Immature natural killer cell (primary cell): ENCODE measurements at regions not wholly inside any gene's neighbourhood (a gene's known extent, or its start where the extent isn't known, plus 50 kb on each side); places are given as distances from the start of the nearest gene placed in this dataset.

ENCODE experiments used
- DNase-seq, 3 donors: peaks; one replicate each; pipeline ENCODE4 v3.0.0; 2022; ENCODE audit warnings: mixed read lengths in 1 of 3
- H3K27ac Mint-ChIP-seq, 6 donors: one replicate each; pipeline ENCODE4 v1.8.0; 2020; ENCODE audit warnings: mixed read lengths in 6 of 6, mild to moderate bottlenecking in 5 of 6, inconsistent platforms in 4 of 6, moderate library complexity in 3 of 6
- H3K27me3 Mint-ChIP-seq, 3 donors: one replicate each; pipeline ENCODE4 v1.8.0; 2020 to 2021; ENCODE audit warnings: low read depth in 3 of 3, mild to moderate bottlenecking in 3 of 3, mixed read lengths in 3 of 3, moderate library complexity in 3 of 3, inconsistent platforms in 1 of 3
- H3K36me3 Mint-ChIP-seq, 3 donors: one replicate each; pipeline ENCODE4 v1.8.0; 2020; ENCODE audit warnings: mixed read lengths in 3 of 3, inconsistent platforms in 2 of 3, mild to moderate bottlenecking in 2 of 3
- H3K4me1 Mint-ChIP-seq, 2 donors: one replicate each; pipeline ENCODE4 v1.8.0; 2020; ENCODE audit warnings: inconsistent platforms in 2 of 2, mild to moderate bottlenecking in 2 of 2, mixed read lengths in 2 of 2, moderate library complexity in 1 of 2
- H3K4me3 Mint-ChIP-seq, 5 donors: one replicate each; pipeline ENCODE4 v1.8.0; 2020; ENCODE audit warnings: mild to moderate bottlenecking in 5 of 5, mixed read lengths in 5 of 5, inconsistent platforms in 3 of 5, moderate library complexity in 3 of 5
- H3K9me3 Mint-ChIP-seq, 6 donors: one replicate each; pipeline ENCODE4 v1.8.0; 2020; ENCODE audit warnings: mild to moderate bottlenecking in 6 of 6, mixed read lengths in 6 of 6, inconsistent platforms in 4 of 6, moderate library complexity in 3 of 6

DNA sequence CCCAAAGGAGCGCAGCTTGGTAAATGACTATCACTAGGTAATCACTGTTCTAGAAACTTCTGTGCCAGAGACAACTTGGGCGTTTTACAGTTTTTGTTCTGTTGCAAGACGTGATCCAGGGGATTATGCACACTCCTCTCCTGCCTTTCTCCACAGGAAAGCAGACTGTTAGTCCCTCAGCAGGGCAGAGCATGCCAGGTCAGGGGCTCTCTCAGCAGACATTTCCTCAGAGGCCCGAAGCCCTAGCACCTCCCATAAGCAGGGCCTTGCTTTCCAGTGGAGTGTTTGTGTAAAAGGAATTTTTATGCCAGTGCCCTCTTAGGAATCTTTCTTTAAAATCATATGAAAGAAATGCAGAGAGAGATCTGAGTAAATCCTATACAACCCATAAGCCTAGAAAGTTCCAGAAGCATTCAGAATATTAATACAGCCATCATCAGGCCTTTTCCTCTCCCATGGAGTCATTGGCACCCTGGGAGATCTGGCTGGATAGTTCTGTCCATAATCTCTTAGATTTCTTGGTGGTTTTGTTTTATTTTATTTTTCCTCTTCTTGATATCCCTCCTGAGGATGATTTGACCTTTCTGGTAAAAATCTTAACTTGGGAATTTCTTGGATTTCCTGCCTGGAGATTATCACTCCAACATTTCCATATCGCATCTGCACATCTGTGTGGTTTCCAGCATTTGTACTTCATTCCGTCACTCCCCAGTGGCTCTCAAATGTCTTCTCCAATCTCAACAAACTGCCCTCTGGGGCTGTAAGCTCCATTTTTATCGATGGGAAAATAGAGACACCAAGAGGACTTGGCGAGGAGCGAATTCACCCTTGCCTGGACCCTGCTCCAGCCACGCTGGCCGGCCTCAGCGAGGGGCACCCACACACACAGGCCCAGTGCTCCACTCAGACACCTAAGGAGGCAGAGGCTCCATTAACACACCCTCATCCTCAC lies 116.1 kb downstream of the PSMG1 start:
- Mint-ChIP-seq H3K27me3 (peaks cover 0 to 7% (median 4%) of the 10 kb centered on the region in 3 donors), H3K4me3 (no peak overlapping the region)

DNA sequence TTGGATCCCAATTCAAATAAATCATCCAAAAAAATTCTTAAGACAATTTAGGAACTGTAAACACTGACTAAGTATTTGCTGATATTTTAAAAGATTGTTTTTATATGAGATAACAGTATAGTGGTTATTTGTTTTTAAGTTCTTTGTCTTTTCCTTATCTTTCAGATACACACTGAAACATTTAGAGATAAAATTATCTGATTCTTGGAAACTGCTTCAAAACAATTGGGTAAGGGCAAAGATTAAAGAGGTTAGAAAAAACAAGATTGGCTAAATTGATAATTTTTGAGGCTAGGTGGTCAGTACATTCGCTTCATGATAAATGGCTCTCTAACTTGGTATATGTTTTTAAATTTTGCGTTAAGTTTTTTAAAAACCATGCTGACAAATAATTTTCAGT lies 117.3 kb downstream of the PSMG1 start:
- H3K9me3 Mint-ChIP-seq: no peaks in the 10 kb centered on the region
- DNase-seq: no peak
- peaks cover 0 to 7% (median 2%) of the 10 kb centered on the region in 3 donors for H3K27me3 Mint-ChIP-seq
- H3K27ac Mint-ChIP-seq: no peak overlapping the region
- H3K36me3 Mint-ChIP-seq: no peaks in the 10 kb centered on the region
- H3K4me1 Mint-ChIP-seq: no peaks in the 10 kb centered on the region
- H3K4me3 Mint-ChIP-seq: no peak overlapping the region

More for the DNA sequence above, 116.1 kb downstream of the PSMG1 start:
- H3K36me3 Mint-ChIP-seq: no peaks in the 10 kb centered on the region
- no peak overlapping the region for H3K27ac Mint-ChIP-seq
- no peak for DNase-seq
- no peaks in the 10 kb centered on the region for H3K4me1 Mint-ChIP-seq
- no peaks in the 10 kb centered on the region for H3K9me3 Mint-ChIP-seq

DNA sequence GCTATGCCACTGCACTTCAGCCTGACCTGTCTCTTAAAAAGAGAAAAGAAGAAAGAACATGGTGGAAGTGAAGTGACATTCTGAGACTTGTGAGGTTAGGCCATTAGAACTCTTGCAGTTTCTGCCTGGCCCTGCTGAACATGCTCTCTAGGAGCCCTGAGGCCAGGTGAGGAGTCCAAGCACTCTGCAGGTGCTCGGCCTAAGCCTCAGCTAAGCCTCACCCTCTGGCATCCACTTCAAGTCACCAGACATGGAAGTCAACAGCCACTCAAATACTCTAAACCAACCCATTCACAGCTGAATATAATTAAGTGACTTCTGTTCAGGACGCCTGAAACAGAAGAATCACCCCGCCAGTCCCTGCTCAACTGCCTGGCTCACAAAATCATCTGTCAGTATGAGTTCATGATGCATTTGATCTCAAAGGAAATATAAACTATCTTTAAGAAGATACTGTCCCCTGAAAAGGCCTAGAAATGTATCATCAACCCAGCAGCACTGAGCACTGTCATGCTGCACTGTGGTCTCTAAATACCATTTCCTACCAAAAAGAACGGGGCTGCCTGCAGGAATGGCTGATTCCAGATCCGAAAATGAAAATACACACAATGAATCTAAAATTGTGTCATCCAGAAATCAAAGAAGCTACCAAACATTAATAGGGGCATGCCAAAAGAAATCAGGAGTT lies 118.8 kb downstream of the PSMG1 start:
- DNase-seq: no peak
- H3K27ac Mint-ChIP-seq: no peak overlapping the region
- H3K4me3 Mint-ChIP-seq: no peak overlapping the region
- H3K27me3 Mint-ChIP-seq: peaks cover 0 to 5% (median 2%) of the 10 kb centered on the region in 3 donors
- H3K9me3 Mint-ChIP-seq: no peaks in the 10 kb centered on the region
- no peaks in the 10 kb centered on the region for H3K4me1 Mint-ChIP-seq
- H3K36me3 Mint-ChIP-seq: no peaks in the 10 kb centered on the region

DNA sequence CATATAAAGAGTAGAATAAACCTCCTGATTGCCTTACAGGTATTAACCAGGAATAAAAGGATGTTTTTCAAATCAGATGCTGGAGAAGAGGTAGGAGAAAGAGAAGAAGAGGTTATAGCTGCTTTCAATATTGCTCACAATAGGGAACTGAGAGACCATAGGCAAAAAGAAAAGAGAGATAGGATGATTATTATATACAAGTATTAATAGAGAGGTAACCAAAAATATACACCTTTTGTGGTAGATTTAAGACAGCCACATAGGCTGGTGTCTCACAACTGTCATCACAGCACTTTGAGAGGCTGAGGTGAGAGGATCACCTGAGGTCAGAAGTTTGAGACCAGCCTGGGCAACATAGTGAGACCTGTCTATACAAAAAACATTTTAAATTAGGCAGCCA lies 119.7 kb downstream of the PSMG1 start:
- Mint-ChIP-seq H3K4me1 (no peaks in the 10 kb centered on the region), H3K36me3 (no peaks in the 10 kb centered on the region), H3K9me3 (no peaks in the 10 kb centered on the region), H3K4me3 (no peak overlapping the region), H3K27ac (no peak overlapping the region), H3K27me3 (peaks cover 0 to 4% (median 0%) of the 10 kb centered on the region in 3 donors)
- no peak for DNase-seq

DNA sequence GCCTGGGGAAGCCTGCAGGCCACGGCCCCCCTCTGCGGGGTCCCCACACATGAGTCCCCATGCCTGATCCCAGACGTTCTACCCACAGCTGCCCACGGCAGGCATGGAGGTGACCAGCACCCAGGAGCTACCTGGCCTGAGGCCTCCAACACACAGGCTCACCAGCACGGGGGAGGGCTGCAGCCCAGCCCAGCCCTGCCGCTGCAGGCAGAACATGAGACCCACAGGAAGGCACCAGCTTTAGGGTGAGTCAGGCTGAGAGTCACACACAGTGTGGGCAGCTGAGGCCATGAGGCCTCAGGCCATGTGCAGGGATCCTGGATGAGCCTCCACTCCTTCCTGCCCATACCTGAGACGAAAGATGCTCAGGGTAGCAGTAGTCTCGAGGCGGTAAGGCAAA lies 121.1 kb downstream of the PSMG1 start:
- no peaks in the 10 kb centered on the region for H3K9me3 Mint-ChIP-seq
- H3K27ac Mint-ChIP-seq: no peak overlapping the region
- H3K4me1 Mint-ChIP-seq: no peaks in the 10 kb centered on the region
- DNase-seq: no peak
- no peak overlapping the region for H3K4me3 Mint-ChIP-seq
- no peaks in the 10 kb centered on the region for H3K36me3 Mint-ChIP-seq
- H3K27me3 Mint-ChIP-seq: peaks cover 0 to 4% (median 2%) of the 10 kb centered on the region in 3 donors

DNA sequence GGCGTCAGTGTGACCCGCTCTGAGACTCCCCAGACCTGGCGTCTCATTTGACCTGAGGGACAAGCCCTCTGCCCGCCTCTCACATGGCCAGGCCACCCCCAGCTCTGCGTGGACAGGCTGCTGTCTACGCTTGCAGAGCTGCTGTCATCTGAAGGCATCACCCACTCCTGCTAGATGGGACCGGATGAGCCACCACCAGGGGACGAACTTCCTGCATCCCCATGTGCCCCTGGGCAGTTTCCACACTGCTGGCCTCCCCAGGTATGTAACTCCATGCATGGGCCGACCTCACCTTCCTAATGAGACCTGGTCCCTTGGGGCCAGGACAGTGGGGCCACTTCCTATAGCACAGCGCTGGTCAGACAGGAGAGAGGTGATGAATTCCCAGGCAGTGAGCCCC lies 121.5 kb downstream of the PSMG1 start:
- no peaks in the 10 kb centered on the region for H3K9me3 Mint-ChIP-seq
- H3K36me3 Mint-ChIP-seq: no peaks in the 10 kb centered on the region
- no peak overlapping the region for H3K27ac Mint-ChIP-seq
- no peaks in the 10 kb centered on the region for H3K4me1 Mint-ChIP-seq
- H3K27me3 Mint-ChIP-seq: peaks cover 0 to 4% (median 2%) of the 10 kb centered on the region in 3 donors
- H3K4me3 Mint-ChIP-seq: no peak overlapping the region
- DNase-seq: no peak

DNA sequence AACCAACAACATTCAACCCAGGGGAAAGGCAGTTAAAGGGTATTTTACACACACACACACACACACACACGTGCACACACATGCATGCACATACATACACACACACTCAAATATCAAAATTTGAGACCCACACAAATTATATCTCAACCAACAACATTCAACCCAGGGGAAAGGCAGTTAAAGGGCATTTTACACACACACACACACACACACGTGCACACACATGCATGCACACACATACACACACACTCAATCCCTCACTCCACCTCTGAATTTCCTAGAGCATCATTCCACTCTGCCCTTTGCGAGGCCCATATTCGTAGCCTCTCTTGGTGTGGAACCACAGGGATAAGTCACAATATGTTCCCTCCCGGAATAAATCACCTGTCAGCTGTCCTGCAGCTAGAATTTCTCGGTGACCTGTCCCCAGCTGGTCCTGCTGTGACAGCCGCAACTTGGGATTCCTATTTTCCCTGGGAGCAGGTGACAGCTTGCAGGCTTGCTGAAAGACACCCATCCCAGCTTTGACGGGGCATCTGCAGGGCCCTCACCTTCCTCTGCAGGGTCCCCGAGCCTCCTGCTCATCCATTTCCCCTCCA lies 122.7 kb downstream of the PSMG1 start:
- no peaks in the 10 kb centered on the region for H3K4me1 Mint-ChIP-seq
- H3K4me3 Mint-ChIP-seq: no peak overlapping the region
- H3K27me3 Mint-ChIP-seq: peaks cover 0 to 2% (median 2%) of the 10 kb centered on the region in 3 donors
- no peaks in the 10 kb centered on the region for H3K36me3 Mint-ChIP-seq
- no peak for DNase-seq
- H3K27ac Mint-ChIP-seq: no peak overlapping the region
- no peaks in the 10 kb centered on the region for H3K9me3 Mint-ChIP-seq

DNA sequence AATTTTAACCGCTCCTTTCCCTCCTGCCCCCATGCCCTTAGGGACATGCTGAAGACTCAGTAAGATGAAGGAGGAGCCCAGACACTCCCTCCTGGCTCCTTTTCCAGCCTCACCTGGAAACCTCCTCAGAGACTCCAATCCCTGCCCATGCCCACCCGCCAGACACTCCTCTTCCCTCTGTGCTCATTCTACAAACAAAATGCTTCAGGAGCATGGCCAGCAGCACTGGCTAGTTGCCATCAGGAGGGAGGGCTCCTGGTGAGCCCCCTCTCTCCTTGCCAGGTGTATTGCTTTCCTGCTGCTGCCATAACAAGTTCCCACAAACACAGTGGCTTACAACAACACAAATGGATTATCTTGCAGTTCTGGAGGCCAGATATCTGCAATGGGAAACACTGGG lies 126.1 kb downstream of the PSMG1 start:
- Mint-ChIP-seq H3K36me3 (no peaks in the 10 kb centered on the region), H3K4me3 (no peak overlapping the region), H3K9me3 (no peaks in the 10 kb centered on the region), H3K27me3 (peaks cover 2 to 5% (median 2%) of the 10 kb centered on the region in 3 donors), H3K27ac (no peak overlapping the region), H3K4me1 (no peaks in the 10 kb centered on the region)
- no peak for DNase-seq

DNA sequence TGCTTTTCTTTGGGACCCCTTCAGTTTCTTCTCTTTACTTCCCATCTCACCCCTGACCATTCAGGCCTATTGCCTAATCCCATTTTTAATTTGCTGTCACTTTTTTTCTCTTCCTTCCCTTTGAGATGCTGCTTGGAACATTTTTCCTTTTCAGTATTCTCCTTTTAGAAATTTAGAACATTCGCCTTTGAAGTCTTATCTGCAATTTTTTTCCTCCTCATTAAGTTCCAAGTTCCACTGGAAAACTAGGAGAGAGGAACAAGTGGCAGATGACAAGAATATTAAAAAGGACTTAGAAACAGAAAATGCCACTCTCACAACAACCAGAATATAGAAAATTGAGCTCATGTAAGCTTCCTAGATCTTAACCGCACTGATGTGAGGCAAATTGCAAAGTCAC lies 126.6 kb downstream of the PSMG1 start:
- DNase-seq: no peak
- Mint-ChIP-seq H3K27me3 (peaks cover 2 to 5% (median 2%) of the 10 kb centered on the region in 3 donors), H3K4me1 (no peaks in the 10 kb centered on the region), H3K27ac (no peak overlapping the region), H3K4me3 (no peak overlapping the region), H3K9me3 (no peaks in the 10 kb centered on the region), H3K36me3 (no peaks in the 10 kb centered on the region)

DNA sequence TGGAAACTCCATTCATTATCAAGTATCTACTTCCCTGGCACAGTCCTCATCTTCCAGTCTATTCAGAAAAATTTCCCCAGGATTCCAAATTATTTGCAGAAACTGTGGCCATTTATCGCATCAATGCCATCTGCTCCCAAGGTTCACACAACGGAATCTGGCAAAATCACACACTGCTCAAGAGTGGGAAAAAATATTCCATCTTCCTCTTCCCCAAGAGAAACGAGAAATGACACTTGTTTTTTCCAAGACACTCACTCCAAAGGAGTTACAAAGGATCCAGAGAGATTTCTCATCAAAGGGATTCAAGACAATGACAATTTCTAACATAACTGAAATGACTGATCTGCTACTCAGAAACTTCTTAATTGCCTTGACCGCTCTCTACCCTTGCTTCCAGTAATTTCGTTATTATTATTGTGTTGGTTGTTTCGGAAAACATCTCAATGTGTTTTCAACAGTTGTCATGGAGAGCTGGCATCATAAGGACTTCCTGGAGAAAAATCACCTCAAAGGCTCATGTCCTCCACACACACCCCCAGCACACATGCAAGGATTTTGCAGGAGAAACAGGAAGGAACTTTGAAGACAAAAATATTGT lies 128.0 kb downstream of the PSMG1 start:
- no peaks in the 10 kb centered on the region for H3K4me1 Mint-ChIP-seq

DNA sequence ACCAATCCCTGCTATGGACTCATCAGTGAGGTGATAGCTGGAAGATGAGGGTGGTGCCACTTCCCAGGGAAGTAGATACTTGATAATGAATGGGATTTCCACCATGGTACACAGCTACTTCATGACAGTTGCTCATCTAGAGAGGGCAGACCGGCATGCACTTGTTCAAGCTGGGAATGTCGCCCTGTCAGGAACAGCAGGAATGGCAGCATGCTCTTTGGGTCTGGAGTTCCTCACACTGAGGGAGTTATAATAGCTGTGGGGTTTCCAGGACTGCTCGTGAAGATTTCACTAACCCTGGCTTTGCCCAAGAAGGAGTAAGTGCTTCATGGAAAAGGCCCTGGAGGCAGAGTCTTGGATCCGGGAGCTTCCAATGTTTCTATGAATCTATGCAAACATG lies 129.2 kb downstream of the PSMG1 start:
- no peaks in the 10 kb centered on the region for H3K4me1 Mint-ChIP-seq
- DNase-seq: no peak
- H3K9me3 Mint-ChIP-seq: no peaks in the 10 kb centered on the region
- H3K36me3 Mint-ChIP-seq: no peaks in the 10 kb centered on the region
- H3K27ac Mint-ChIP-seq: no peak overlapping the region
- H3K4me3 Mint-ChIP-seq: no peak overlapping the region
- H3K27me3 Mint-ChIP-seq: peaks cover 2 to 5% (median 2%) of the 10 kb centered on the region in 3 donors

More for the DNA sequence above, 128.0 kb downstream of the PSMG1 start:
- Mint-ChIP-seq H3K27me3 (peaks cover 2 to 5% (median 2%) of the 10 kb centered on the region in 3 donors), H3K27ac (no peak overlapping the region), H3K9me3 (no peaks in the 10 kb centered on the region), H3K4me3 (no peak overlapping the region), H3K36me3 (no peaks in the 10 kb centered on the region)
- no peak for DNase-seq

DNA sequence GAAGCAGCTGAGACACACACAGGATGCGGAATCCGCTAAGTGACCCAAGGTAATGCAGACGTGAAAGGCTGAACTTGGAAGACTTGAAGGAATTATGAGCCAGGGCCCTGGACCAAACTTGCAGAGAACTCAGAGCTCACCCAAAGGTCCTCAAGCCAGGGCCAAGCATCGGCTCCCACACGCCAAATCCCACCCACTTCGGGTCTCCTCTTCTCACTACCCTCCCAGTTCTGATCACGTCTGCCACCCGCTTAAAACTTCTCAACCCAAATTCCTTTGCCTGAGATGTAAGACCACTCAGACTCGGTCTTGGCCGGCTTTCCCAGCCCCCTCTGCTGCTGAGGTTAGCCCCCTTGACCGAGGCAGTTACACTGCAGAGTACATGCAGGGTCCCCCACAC lies 130.1 kb downstream of the PSMG1 start:
- no peaks in the 10 kb centered on the region for H3K36me3 Mint-ChIP-seq
- no peaks in the 10 kb centered on the region for H3K4me1 Mint-ChIP-seq
- no peak for DNase-seq
- no peak overlapping the region for H3K4me3 Mint-ChIP-seq
- no peaks in the 10 kb centered on the region for H3K9me3 Mint-ChIP-seq
- H3K27ac Mint-ChIP-seq: no peak overlapping the region
- H3K27me3 Mint-ChIP-seq: peaks cover 2 to 5% (median 2%) of the 10 kb centered on the region in 3 donors

DNA sequence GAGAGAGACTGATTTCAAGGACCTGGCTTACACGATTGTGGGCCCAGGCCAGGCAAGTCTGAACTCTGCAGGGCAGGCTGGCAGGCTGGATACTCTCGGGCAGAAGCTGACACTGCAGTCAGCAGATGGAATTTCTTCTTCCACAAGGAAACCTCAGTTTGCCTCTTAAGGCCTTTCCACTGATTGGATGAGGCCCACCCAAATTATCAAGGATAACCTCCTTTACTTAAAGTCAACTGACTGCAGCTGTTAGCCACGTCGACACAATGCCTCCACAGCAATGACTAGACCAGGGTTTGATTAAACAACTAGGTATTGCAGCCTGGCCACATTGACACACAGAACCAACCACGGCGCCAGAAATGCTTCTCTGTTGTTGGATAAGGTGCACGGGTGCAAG lies 130.5 kb downstream of the PSMG1 start:
- no peak for DNase-seq
- Mint-ChIP-seq H3K4me3 (no peak overlapping the region), H3K27ac (no peak overlapping the region), H3K36me3 (no peaks in the 10 kb centered on the region), H3K4me1 (no peaks in the 10 kb centered on the region), H3K9me3 (no peaks in the 10 kb centered on the region), H3K27me3 (peaks cover 2 to 5% (median 3%) of the 10 kb centered on the region in 3 donors)

DNA sequence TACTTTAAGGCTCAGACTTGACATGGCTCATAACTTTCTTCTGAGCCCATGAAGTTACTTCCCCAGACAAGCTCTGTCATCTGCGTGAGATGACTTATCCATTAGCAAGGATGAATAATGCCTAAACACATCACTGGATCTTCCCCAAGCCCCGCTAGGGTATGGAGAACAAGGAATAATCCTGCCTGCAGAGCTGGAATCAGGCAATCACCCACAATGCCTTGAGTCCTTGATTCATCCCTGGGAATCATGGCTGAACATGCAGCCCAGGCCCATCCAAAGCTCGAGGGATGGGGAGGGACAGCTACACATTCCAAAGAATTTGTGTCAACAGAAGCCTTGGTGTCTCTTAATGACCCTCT lies 131.7 kb downstream of the PSMG1 start:
- H3K9me3 Mint-ChIP-seq: no peaks in the 10 kb centered on the region
- no peak overlapping the region for H3K4me3 Mint-ChIP-seq
- H3K27ac Mint-ChIP-seq: no peak overlapping the region
- peaks cover 2 to 5% (median 2%) of the 10 kb centered on the region in 3 donors for H3K27me3 Mint-ChIP-seq
- no peaks in the 10 kb centered on the region for H3K36me3 Mint-ChIP-seq
- no peak for DNase-seq
- H3K4me1 Mint-ChIP-seq: no peaks in the 10 kb centered on the region
